ENCODE measurements at regions not wholly inside any gene's neighbourhood (a gene's known extent, or its start where the extent isn't known, plus 50 kb on each side); places are given as distances from the start of the nearest gene placed in this dataset.

DNA sequence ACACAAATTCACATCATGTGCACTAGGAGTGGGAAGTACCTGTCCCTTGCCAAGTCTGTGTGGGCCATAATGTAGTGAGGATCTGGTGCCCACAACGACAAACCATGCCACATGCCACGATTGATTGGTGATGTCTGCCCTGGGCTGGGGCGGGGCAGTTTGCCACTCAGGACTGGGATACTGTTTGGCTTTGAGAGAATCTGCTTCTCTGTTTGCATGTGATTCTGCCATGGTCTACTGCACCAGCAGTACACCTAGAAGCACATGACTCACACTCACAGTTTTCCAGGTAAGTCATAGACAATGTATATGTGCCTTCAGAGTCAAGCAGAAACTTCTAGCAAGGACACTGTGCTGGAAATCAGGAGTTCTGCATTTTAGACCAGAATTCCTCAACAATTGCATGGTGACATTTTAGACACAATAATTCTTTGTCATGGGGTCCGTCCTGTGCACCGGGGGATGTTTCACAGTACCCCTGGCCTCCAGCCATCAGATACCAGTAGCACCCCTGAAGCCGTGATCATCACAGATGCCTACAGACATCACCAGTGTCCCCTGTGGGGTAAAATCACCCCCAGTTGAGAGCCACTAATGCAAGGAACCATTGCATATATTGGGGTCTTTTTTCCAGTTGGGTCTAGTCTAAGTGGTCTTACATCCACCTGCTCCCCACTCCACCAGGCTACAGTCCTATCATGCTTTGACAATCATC lies 278.3 kb downstream of the EIPR1 start:
- no peak for DNase-seq

DNA sequence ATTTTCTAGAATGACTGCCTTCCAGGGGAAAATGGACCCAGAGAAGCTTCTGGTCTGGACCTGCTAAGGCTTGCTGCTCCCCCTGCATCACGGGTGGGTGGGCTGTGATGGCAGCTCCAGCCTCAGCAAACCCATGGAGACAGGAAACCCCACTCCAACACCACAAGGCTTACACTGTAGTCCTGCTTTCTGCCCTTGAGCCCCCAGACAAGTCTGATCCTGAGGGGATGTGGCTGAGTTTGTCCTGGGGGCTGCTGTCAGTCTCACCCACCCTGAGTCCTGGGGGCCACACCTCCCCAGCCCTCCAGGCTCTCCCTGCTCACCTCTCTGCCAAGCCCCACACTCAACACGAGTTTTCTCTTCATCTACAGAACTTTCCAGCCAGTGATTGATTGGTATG lies 279.4 kb downstream of the EIPR1 start:
- DNase-seq, result no peak

DNA sequence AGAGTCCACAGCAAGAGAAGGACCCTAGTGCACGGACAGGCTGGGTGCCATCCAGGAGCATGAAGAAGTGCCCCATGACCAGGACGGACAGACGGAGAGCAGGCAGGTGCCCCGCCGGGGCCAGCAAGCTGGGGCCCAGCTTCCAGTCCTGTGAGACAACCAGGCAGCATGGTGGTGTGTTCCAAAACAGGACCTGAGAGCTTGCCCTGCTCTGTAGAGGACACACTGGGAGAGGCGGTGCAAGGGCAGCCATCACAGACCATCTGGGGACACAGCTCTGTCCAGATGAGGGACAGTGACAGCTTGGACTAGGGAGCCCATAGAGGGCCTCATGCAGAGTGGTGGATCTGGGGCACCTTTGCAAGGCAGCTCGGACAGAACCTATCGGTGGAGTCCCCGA lies 279.8 kb downstream of the EIPR1 start:
- no peak for DNase-seq

DNA sequence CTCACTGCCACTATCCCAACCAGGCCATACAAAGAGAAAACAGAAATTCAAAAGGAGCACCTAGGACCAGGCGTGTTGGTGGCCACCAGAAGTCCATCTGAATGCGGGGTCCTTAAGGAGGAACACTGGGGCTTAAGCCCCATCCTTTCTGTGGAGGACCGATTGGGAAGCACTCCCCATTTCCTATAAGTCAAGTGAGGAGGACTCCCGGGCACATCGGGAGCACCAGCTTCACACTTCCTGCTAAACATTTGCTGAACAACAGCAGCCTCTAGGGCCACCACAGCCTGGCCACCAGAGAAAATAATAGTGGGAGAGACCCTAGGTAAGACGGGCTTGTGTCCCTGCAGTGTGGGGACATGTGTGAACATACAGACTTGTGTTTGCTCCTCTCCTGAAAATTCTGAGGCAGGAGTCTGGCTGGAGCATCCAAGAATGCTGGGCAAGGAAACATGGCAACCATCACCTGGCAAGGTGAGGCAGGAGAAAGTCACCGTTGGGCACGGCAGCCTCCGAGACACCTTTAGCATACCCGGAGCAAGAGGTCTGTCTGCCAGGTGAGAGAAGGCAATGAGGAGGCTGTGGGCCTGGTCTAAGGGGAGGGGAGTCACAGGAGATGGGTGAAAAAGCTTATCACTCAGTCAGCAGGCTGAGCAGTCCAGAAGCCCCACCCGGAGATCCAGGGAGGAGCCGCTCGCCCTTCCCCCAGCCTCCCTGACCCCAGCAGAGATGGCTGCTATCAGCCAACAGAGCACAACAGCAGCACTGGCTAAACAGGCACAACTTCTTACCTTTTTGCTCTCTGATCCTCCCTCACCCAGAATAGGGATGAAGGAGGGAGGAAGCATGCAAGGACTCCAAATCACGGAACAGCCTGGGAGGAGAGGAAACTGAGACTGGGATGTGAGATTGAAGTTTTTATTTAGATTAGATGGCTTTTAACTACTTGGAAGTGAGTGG lies 282.3 kb downstream of the EIPR1 start:
- no peak for DNase-seq

DNA sequence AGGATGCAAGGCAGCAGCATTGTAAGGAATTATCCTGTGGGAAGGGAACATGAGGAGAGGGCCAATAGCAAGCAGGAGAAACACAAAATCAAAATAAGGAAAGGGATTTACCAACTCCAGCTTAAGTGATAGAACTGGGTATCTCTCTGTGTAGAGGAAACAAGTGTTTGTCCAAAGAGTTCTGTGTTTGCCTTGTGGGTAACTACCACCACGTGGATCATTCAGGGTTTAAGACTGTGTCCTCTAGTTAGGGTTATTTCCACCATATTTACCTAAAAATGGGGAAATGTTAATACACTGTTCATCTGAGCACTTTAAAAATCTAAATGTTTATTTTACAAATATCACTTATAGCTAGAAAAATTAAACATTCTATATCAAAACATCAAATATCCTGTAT lies 283.3 kb downstream of the EIPR1 start:
- DNase-seq, result no peak

DNA sequence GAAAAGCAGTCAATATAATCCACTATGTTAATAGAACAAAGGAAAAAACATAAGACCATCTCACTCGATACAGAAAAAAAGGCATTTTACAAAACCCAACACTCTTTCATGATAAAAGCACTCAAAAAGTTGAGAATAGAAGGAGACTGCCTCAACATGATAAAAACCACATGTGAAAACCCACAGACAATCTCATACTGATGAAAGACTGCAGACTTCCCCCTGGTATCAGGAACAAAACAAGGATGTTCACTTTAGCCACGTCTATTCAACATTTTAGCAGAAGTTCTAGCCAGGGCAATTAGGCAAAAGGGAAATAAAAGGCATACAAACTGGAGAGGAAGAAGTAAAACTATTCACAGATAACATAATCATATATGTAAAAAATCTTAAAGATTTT lies 285.9 kb downstream of the EIPR1 start:
- no peak for DNase-seq

DNA sequence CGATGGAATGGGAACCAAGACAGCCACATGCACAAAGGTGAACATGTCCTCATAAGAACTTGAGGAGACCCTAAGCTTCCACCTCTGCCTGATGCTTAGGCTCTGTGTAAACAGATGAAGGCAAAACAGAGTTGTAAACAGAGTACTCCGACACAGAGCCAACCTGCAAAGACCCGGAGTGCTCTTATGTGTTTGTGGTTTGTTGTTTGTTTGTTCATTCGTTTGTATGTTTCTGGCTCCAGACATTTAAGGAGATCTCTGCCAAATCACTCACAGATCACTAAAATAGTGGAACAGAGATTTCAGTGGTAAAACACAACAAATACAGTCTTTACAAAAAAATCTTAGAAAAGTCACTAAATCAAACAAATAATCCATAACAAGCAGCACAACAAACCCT lies 294.9 kb downstream of the EIPR1 start:
- DNase-seq, result no peak

DNA sequence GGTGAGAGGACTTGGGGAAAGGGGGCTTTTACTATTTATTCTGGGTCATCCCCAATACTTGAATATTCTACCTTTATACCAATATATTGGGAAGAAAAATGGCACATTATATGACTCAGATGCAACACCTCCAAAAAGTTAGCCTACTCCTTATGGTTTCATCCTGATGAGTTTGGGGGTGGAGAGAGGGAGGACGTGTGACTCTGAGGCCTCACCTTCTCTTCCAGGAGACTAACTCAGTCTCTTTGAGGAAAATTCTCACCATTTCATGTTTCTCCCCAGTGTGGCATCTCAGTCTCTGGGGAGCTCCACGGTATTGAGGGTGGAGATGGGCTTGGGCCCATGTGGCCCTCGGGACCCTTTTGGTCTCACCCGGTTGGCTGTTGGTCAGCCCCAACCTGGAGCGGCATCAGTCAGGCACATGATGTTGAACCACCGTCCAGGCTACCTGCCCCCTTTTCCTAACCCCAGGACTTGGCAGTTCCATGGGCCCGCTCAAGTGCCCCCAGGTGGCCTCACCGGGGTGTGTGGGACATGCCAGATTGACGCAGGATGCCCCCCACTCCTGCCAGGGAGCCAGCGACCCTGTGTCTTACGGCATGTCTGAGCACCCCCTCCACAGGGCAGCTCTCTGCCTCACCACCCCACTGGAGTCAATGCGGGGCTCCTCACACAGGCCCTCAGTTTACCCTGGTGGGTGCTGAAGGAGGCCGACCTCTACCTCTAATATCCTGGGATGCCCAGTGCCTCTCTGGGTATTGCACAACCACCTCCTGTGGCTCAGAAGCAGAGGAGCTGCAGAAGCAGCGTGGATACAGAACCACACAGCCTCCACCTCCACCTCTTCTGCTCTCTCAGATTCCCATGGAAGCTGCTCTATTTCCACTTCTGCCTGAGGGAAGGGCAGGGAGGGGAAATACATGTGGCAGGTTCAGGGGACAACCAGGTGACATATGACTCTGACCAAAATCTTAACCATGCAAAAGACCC lies 297.4 kb downstream of the EIPR1 start:
- no peak for DNase-seq

DNA sequence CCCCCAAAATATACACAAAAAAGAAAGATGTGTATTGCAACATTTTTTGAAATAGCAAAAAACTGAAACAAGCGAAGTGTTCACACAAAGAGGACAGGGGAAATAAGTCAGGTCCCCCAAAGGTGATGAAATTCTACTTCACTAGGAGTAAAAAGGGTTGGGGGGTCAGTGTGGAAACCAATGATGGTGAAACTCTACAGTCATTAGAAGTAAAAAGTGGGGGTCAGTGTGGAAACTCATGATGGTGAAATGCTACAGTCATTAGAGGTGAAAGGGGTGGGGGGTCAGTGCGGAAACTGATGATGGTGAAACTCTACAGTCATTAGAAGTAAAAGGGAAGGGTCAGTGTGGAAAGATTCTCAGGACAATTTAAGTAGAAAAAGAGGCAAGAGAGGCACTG lies 298.2 kb downstream of the EIPR1 start:
- no peak for DNase-seq

DNA sequence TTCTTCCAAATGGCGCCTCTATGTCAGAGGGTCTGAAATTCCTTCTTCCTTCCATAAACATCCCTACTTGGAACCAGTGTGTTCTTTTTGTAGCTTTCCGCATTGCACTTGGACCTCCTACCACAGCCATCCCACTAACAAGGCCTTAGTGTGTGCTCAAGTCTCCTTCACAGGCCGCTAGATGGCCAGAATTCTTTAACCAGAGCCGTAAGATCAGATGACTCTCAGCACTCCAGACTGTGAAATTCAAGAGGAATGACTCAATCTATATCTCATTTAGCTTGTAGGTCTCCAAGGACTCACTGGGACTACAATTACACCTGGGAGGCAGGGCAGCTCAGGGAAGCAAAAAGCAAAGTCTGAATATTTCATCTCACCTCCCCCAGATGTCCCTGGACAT lies 298.9 kb downstream of the EIPR1 start:
- DNase-seq, result no peak

DNA sequence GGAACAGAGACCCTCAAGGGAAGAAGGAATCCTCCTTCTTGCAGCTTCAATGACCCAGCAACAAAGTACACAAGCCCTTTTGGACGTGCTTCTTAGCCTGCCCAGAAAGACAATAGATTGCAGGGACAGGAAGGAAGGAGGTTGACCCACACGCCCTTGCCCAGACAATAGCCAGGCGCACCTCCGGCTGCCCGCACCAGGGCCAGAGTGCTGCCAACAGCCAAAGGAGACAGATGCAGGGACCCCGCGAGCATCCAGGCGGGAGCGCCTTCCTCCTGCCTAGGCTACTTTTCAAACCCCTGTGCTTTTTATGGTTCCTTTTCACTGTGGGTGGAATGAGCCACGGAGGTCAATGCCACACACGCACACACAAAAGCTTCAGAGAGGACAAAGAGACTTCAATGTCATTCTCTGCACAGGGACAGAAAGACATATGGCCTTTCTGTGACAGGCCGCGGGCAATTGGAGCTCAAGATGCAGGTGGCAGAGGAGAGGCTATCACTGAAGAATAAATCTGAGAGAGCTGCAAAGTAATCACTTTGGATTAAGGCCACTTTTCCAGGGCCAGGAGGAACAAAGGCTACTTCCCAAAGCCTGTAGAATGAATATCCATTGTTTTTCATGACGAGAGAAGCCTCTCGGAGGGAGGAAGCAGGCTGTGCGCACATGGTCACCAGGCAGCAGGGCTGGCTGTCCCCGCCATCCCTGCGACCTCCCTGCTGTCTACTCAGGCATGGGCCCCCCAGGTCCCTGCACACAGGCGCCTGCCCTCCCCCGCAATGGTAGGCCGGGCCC lies 300.6 kb downstream of the EIPR1 start:
- no peak for DNase-seq

DNA sequence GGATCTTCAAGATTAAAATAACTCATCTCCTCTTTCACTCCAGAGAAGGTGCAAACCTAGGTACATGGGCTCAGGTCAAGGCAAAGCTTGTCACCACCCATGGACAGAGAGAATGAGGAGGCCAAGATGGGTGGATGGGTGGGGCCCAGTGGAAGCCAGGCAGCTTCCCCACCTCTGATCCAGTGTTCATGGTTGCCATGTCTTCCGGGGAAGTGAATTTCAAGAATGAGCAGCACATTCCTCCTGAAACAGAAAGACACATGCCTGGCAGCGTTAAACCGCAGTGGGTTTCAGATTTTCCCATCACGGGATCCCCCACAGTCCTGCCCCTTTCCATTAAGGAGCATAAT lies 301.7 kb downstream of the EIPR1 start:
- DNase-seq, result no peak

DNA sequence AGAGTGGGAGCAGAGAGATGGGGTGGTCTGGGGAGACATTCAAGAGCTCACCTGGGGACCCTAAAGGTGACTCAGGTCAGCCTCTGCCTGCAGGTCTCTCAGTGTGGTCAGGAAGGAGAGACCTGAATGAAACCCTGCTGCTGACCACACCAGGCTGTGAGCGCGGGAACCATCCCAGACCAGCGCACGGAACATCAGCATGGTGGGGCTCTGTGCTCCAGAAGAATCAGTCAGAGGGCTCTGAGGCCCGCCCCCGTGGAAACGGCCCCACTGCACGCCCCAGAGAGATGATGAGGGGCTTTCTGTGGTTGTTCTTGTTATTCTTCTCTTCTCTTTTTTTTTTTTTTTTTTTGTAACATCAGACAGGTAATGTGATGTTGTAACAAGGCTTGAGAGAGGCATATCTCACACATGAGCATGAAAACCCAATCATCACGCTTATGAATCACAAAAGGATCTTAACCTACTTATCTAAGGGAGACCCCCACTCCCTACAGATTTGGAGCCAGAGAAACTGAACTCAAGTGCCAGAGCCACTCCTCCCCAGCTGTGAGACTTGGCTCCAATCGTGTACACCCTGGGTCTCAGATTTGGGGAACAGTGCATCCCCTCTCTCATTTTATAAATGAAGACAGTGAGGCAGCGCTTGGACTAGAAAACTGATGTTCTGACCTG lies 302.2 kb downstream of the EIPR1 start:
- DNase-seq, result no peak

DNA sequence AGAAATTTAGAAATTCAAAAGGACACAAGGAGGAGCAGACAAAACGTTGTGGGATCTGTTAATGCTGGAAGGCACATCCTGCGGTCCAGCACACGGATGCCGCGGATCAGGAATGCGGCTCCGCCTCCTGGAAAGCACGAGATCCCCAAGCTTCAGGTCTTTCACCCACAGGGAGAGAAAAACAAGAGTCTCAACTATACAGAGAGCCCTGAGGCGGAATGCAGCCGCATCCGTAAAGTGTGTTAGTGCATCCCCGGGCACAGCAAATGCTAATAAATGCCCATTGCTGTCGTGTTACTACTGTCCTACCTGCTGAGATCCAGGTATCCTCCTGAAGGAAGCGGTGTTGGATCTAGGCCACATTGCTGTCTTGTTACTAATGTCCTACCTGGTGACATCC lies 303.9 kb downstream of the EIPR1 start:
- no peak for DNase-seq

DNA sequence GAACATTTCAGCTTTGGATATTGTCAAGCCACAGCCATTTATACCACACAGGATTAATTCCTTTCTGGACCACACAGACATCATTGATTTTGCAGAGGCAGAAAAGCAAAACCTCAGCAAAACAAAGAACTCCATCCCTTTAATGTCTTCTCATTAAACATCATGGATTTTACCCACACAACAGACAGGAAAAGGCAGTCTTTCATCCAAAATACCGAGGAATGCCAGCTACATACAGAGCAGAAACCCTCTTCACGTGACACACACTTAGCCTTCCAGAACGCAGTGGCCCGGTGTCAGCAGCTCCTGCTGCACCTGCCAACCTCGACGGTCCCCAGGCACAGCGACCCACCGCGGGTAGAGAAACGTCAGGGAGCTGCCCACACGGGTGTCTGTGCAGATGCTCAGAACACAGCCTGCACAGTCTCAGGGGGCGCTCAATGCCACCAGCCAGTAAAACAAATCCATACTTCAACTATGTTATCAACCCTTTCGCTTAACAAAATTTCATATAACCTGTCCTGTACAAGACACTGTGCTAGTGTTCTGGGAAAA lies 304.5 kb downstream of the EIPR1 start:
- no peak for DNase-seq

DNA sequence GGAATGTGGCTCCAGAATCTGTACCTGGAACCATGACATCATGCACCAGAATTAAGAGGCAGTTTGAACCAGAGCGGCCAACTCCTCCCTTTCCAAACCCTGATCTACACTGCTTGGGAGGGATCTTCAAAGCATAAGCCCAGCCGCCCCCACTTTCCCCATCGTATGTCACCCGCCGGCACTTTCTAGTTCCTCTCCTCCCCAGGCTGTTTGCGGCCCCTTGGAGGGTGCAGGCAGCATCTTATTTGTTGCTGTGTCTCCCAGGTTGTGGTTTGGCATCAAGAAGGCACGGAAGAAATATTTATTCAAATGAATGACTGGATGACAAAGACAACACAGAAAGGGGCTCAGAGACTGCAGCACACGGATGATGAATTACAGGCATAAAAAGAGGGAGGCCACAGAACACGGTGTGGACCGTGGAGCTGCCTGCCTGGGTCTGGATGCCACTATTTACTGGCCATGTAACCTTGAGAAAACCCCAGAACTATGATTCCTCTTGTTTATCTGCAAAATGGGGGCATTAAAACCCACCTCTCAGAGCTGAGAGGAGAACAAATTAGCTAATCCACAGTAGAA lies 305.8 kb downstream of the EIPR1 start:
- DNase-seq, result no peak

DNA sequence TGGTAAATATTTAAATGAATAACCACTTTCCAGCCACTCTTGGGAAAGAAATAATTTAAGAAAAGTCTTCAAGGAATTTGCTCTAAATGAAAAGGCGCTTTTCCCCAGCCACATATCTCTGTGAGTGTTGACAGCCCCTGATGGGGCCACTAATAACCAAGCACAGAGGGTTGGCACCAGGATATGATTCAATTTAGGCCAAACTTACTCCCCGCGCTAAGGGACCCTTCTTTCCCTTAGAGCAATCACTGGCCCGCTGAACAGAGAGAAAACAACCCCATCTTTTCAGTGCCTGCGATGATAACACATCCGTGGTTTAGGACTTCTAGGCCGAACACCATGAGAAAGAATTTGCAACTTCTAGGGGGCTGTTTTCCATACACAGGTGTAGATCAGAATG lies 310.8 kb downstream of the EIPR1 start:
- no peak for DNase-seq

DNA sequence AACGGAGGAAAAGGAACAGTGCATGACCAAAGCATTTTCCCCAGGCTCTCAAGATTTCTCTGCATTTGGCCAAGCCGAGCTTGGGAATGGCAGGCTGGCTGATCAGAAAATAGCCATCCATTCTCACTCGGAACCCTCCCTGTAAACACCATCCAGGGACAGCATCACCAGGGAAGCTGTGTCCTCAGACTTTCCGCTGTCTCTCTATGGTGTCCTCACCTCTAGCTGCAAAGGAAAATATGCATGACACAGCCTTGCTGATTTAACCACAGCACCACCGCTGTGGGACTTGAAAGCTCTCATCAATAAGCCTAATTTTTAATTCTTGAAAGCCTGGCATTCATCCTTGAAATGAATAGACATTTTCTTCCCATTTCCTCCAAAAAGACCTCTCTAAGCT lies 311.7 kb downstream of the EIPR1 start:
- no peak for DNase-seq

DNA sequence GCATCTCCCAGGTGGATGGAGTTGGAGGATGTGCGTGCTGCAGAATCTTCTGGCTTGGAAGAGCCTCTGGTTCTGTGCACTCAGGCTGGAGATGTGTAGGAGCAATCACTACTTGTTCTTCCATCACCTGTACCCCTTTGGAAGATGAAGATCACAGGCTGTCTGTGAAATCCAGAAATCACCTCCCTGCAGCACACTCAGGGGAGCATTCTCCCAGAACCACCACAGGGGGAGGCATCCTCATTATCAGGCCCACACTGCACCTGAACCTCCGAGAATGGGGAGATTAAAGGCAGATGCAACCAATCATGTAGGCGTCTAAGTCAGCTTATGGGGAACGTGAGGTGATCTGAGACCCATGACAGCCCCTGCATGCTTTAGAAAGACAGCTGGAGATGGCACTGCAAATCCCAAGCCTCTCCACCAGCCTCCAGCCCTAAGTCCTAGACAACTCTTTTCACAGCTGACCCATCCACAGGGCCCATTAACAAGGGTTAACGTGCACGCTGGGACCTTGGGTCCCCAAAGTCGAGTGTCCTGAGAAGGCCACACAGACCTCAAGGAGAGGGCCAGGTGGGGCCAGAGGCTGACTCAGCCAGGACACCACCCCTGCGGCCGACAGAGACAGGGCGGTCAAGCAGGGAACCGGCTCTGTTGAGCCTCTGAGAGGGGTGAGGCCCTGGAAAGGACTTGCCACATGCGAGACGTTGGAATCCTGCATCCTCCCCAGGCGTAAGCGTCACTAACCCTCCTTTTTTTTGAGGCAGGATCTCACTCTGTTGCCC lies 314.9 kb downstream of the EIPR1 start:
- DNase-seq, result no peak

DNA sequence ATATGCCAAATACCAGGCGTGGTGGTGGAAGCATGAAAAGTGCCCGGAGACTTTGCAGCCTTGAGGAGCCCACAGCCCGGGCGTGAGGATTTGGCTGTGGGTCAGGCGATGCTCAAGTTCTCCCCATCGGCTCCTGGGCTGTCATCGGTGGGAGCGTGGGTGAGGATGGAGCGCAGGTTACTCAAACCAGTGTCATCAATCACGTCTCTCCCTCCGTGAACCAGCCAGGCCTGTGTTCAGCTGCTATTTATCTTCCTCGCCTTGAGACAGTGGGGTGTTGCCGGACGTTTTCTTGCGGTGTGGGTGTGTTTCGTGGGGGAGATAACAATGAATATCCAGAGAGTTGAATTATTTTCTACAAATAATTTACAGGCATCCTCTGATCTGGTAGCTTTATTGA lies 317.6 kb downstream of the EIPR1 start:
- DNase-seq, result no peak
